ENCODE measurements at regions not wholly inside any gene's neighbourhood (a gene's known extent, or its start where the extent isn't known, plus 50 kb on each side); places are given as distances from the start of the nearest gene placed in this dataset.

GRCh38 chr6:148240461-148240840 lies 102.2 kb upstream of the SASH1 start:
- H3K23ac ChIP-seq (ENCODE audit: insufficient read length): no peak overlapping the region
- no peaks in the 10 kb centered on the region for H3K4me1 ChIP-seq (replicated peaks in 1 of 4; ENCODE audit: control insufficient read depth in 3 of 4, insufficient read depth in 4 of 4, low read length in 3 of 4)
- H3K27me3 ChIP-seq (replicated peaks in 1 of 4; ENCODE audit: control insufficient read depth in 3 of 4, extremely low read depth in 1 of 4, insufficient read depth in 3 of 4, low read length in 3 of 4): no peaks in the 10 kb centered on the region
- H2BK20ac ChIP-seq (ENCODE audit: low read length): no peak overlapping the region
- POLR2A ChIA-PET (ENCODE audit: partially characterized antibody): no interaction called here
- no peak overlapping the region for H4K91ac ChIP-seq (replicated peaks; ENCODE audit: insufficient read length, low read length)
- no peak overlapping the region for H3K18ac ChIP-seq (ENCODE audit: extremely low read depth, low read length)
- H3K4ac ChIP-seq (replicated peaks; ENCODE audit: insufficient read length, low read depth, low read length): no peak overlapping the region
- 59% methylated on average over 6 of the region's 6 CpGs; no CpG with 5 or more reads in 1 of the 2 experiments for WGBS, 2 experiments (ENCODE audit: extremely low coverage in 1 of 2, insufficient coverage in 1 of 2, insufficient read length in 1 of 2, insufficient replicate concordance in 2 of 2, low coverage in 1 of 2, low lambda C conversion rate in 2 of 2, missing lambda C conversion rate in 1 of 2)
- H2AK5ac ChIP-seq (ENCODE audit: low read depth, low read length): no peak overlapping the region
- H2BK120ac ChIP-seq (replicated peaks; ENCODE audit: low read depth, low read length): no peak overlapping the region
- no peak overlapping the region for H3K4me2 ChIP-seq (ENCODE audit: insufficient read depth in 1 of 2, low read depth in 2 of 2, low read length in 2 of 2)
- H2BK12ac ChIP-seq (ENCODE audit: low read depth, low read length): no peak overlapping the region
- no peak overlapping the region for H4K8ac ChIP-seq (ENCODE audit: extremely low read depth, insufficient read depth, low read length)
- H3K23me2 ChIP-seq (ENCODE audit: low read depth, low read length): no peaks in the 10 kb centered on the region
- CTCF ChIA-PET (ENCODE audit: partially characterized antibody): interaction anchor here (0.6 to 2.8 kb wide), 5 partner anchors 12 to 223 kb away, joined by 3 to 11 read pairs (median 5); no protein-coding TSS in a partner anchor
- H3K4me3 ChIP-seq (ENCODE audit: extremely low read depth in 1 of 4, insufficient read depth in 2 of 4, low read depth in 3 of 4, low read length in 4 of 4): no peak overlapping the region
- no peak overlapping the region for H4K5ac ChIP-seq (ENCODE audit: insufficient read length, low read depth, low read length)
- no peak overlapping the region for H3K14ac ChIP-seq (ENCODE audit: insufficient read length)
- DNase-seq (ENCODE audit: low read depth in 1 of 2, low spot score in 2 of 2) (no peak), FAIRE-seq (no peak)
- no peak overlapping the region for H3K27ac ChIP-seq (ENCODE audit: low read depth, low read length)
- H2AFZ ChIP-seq (ENCODE audit: low read length): no peak overlapping the region
- no peaks in the 10 kb centered on the region for H4K20me1 ChIP-seq (replicated peaks in 1 of 2; ENCODE audit: control insufficient read depth in 1 of 2, insufficient read depth in 2 of 2, low read length in 2 of 2)
- H2BK5ac ChIP-seq (ENCODE audit: low read depth, low read length): no peak overlapping the region
- H3K36me3 ChIP-seq (ENCODE audit: control insufficient read depth in 2 of 4, insufficient read depth in 4 of 4, low read length in 3 of 4): no peaks in the 10 kb centered on the region
- no peaks in the 10 kb centered on the region for H3K79me1 ChIP-seq (ENCODE audit: low read depth, low read length)
- no peaks in the 10 kb centered on the region for H3K79me2 ChIP-seq (ENCODE audit: control insufficient read depth in 1 of 2, insufficient read depth in 2 of 2, low read length in 2 of 2)
- H3K9me3 ChIP-seq (ENCODE audit: insufficient read depth in 2 of 2, low read depth in 1 of 2, low read length in 1 of 2): no peaks in the 10 kb centered on the region
- H3K9ac ChIP-seq (replicated peaks in 1 of 4; ENCODE audit: extremely low read depth in 1 of 4, low read depth in 3 of 4, low read length in 3 of 4): no peak overlapping the region
- H3K56ac ChIP-seq (replicated peaks; ENCODE audit: insufficient read length, low read depth, low read length): no peak overlapping the region
- H2BK15ac ChIP-seq (ENCODE audit: low read length): no peak overlapping the region
- TF ChIP-seq EGR1 (IDR thresholded peaks at IDR 0.05; ENCODE audit: borderline replicate concordance, low read depth, low read length) (no peak), KDM5A (IDR thresholded peaks at IDR 0.05; ENCODE audit: low read length) (no peak), CEBPB (IDR thresholded peaks at IDR 0.05; ENCODE audit: low read depth, low read length) (no peak), SIN3A (conservative IDR thresholded peaks at IDR 0.05 in 1 of 2, IDR thresholded peaks at IDR 0.05 in 1 of 2; ENCODE audit: low read depth in 1 of 2, low read length in 2 of 2) (no peak), CREB1 (IDR thresholded peaks at IDR 0.05) (no peak), BCL11A (IDR thresholded peaks at IDR 0.05; ENCODE audit: low read depth in 2 of 2, low read length in 2 of 2) (no peak), TAF1 (IDR thresholded peaks at IDR 0.05; ENCODE audit: low read depth, low read length) (no peak), TEAD4 (IDR thresholded peaks at IDR 0.05; ENCODE audit: low read depth, low read length) (no peak), NRF1 (IDR thresholded peaks at IDR 0.05; ENCODE audit: low read depth, low read length) (no peak), MAFK (IDR thresholded peaks at IDR 0.05; ENCODE audit: low read depth, low read length) (no peak)
- TF ChIP-seq, protein P1, sequence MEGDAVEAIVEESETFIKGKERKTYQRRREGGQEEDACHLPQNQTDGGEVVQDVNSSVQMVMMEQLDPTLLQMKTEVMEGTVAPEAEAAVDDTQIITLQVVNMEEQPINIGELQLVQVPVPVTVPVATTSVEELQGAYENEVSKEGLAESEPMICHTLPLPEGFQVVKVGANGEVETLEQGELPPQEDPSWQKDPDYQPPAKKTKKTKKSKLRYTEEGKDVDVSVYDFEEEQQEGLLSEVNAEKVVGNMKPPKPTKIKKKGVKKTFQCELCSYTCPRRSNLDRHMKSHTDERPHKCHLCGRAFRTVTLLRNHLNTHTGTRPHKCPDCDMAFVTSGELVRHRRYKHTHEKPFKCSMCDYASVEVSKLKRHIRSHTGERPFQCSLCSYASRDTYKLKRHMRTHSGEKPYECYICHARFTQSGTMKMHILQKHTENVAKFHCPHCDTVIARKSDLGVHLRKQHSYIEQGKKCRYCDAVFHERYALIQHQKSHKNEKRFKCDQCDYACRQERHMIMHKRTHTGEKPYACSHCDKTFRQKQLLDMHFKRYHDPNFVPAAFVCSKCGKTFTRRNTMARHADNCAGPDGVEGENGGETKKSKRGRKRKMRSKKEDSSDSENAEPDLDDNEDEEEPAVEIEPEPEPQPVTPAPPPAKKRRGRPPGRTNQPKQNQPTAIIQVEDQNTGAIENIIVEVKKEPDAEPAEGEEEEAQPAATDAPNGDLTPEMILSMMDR (IDR thresholded peaks at IDR 0.05; ENCODE audit: control extremely low read depth in 1 of 3, insufficient read depth in 1 of 3, low read depth in 1 of 3, low read length in 3 of 3): no peak

Measured in H1 (cell line).